GM12892 (cell line): ENCODE measurements at regions not wholly inside any gene's neighbourhood (a gene's known extent, or its start where the extent isn't known, plus 50 kb on each side); places are given as distances from the start of the nearest gene placed in this dataset.

Experiments
- POLR2A ChIP-seq: IDR thresholded peaks from 2 replicates; pipeline ENCODE4 v1.6.1; 2011; ENCODE audit warnings: low read depth, low read length, control low read depth
- POLR2AphosphoS5 ChIP-seq: IDR thresholded peaks from 2 replicates; pipeline ENCODE4 v1.6.1; 2011; ENCODE audit warnings: low read depth, low read length, control low read depth
- TAF1 ChIP-seq: IDR thresholded peaks from 2 replicates; pipeline ENCODE4 v1.6.1; 2011; ENCODE audit warnings: low read depth, mild to moderate bottlenecking, control low read depth, low read length, borderline replicate concordance

GRCh38 chr2:13858626-13859025, 773.9 kb upstream of the LRATD1 start:
- TF ChIP-seq POLR2A: no peak
- TF ChIP-seq POLR2AphosphoS5: no peak
- no peak for TF ChIP-seq TAF1
